Heart left ventricle (tissue), 13 donors: ENCODE measurements at regions not wholly inside any gene's neighbourhood (a gene's known extent, or its start where the extent isn't known, plus 50 kb on each side); places are given as distances from the start of the nearest gene placed in this dataset.

Source experiments
- POLR2A ChIP-seq, 2 donors: fragments of 450-650 bp; IDR thresholded peaks; one replicate each; pipeline ENCODE4 v1.6.1; 2017; ENCODE audit warnings: antibody characterized with exemption in 2 of 2, mild to moderate bottlenecking in 2 of 2, moderate library complexity in 2 of 2
- TF ChIP-seq, protein P1 (sequence below), 12 donors: fragments of 200-600 bp; sonication (generic) in 4 of 12; IDR thresholded peaks; one replicate each; pipeline versions ENCODE4 v1.5.0 to v1.8.0; 2018 to 2022; ENCODE audit warnings: antibody characterized with exemption in 12 of 12, mild to moderate bottlenecking in 5 of 12
- donor health status: ischemic (EF 13 %, LVEDD 7.1; RV severe dilation, severe dysfunction).
- donor health status: DM: no; HTN: yes; CAD: no.
- donor health status: DM: no; HTN: no; CAD: no.
- donor health status: ischemic (EF 25% LVEDD 6.9; RV normal size, moderate dysfunction).
- donor health status: ischemic (EF 25% LVEDD 5.7; RV mildly dilated, moderate dysfunction).
- donor health status: ischemic (EF 35%, LVEDD 5.7; RV mildly dilated, moderate dysfunction).
- donor health status: nonischemic (EF 11% LVEDD 7.7; RV severe dilation, severe dysfunction).
- donor health status: DM: yes; HTN: yes; CAD: no.
- donor health status: PGD.
- donor health status: ischemic (EF 29% LVEDD 5.4; RV normal size, mild dysfunction).
- donor health status: nonischemic (EF 23%, LVEDD 6.1; RV moderate dilation, normal function).

DNA sequence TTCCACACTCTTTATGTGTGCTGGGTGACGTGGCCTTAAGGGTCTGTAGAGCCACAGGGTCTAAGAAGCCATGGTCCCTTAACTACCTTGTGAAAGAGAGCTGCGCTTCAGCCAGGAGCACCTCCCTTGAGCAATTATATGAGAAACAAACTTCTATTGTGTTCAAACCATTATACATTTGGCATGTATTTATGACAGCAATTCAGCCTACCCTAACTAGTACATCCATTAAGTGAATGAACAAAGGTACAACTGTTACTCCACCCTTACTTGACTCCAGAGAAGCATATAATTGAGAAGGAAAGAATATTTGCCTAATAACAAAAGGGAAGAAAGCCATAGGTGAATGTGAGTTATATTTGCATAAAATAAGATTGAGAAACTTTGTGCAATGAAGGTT is 69.8 kb upstream of the BOC start:
- TF ChIP-seq, protein P1, sequence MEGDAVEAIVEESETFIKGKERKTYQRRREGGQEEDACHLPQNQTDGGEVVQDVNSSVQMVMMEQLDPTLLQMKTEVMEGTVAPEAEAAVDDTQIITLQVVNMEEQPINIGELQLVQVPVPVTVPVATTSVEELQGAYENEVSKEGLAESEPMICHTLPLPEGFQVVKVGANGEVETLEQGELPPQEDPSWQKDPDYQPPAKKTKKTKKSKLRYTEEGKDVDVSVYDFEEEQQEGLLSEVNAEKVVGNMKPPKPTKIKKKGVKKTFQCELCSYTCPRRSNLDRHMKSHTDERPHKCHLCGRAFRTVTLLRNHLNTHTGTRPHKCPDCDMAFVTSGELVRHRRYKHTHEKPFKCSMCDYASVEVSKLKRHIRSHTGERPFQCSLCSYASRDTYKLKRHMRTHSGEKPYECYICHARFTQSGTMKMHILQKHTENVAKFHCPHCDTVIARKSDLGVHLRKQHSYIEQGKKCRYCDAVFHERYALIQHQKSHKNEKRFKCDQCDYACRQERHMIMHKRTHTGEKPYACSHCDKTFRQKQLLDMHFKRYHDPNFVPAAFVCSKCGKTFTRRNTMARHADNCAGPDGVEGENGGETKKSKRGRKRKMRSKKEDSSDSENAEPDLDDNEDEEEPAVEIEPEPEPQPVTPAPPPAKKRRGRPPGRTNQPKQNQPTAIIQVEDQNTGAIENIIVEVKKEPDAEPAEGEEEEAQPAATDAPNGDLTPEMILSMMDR (IDR thresholded peaks at IDR 0.05): no peak
- no peak for TF ChIP-seq POLR2A (IDR thresholded peaks at IDR 0.05)
